ENCODE measurements at regions not wholly inside any gene's neighbourhood (a gene's known extent, or its start where the extent isn't known, plus 50 kb on each side); places are given as distances from the start of the nearest gene placed in this dataset.
"Not testable (repeated sequence)": the region's sequence is repeated elsewhere in the genome, so short reads cannot be mapped to it uniquely, and the experiment has no call there.

GRCh38 chr5:114822436-114822835, 347.3 kb downstream of the TRIM36 start:
- no peak for DNase-seq (ENCODE audit: low spot score)

GRCh38 chr5:114790403-114790792, 379.3 kb downstream of the TRIM36 start:
- no peak for DNase-seq (ENCODE audit: low spot score)

GRCh38 chr5:114789773-114790402, 379.8 kb downstream of the TRIM36 start:
- DNase-seq (ENCODE audit: low spot score), result peak; percentile 59

- peak; percentile 97 for DNase-seq (ENCODE audit: low spot score)
These were observed 386.8 kb downstream of the TRIM36 start for GRCh38 chr5:114782869-114783268.

GRCh38 chr5:114782177-114782576, 387.5 kb downstream of the TRIM36 start:
- peak; percentile 96 for DNase-seq (ENCODE audit: low spot score)

- no peak for DNase-seq (ENCODE audit: low spot score)
These were observed 389.4 kb downstream of the TRIM36 start for GRCh38 chr5:114780290-114780689.

GRCh38 chr5:114744406-114744805, 382.5 kb downstream of the KCNN2 start:
- DNase-seq (ENCODE audit: low spot score), result no peak

- no peak for DNase-seq (ENCODE audit: low spot score)
These were observed 372.4 kb downstream of the KCNN2 start for GRCh38 chr5:114734238-114734637.

- no peak for DNase-seq (ENCODE audit: low spot score)
These were observed 368.1 kb downstream of the KCNN2 start for GRCh38 chr5:114729986-114730385.

- DNase-seq (ENCODE audit: low spot score), result no peak
These were observed 365.5 kb downstream of the KCNN2 start for GRCh38 chr5:114727358-114727757.

- DNase-seq (ENCODE audit: low spot score), result no peak
These were observed 364.3 kb downstream of the KCNN2 start for GRCh38 chr5:114726131-114726530.

GRCh38 chr5:114719268-114719667, 357.4 kb downstream of the KCNN2 start:
- DNase-seq (ENCODE audit: low spot score), result no peak

GRCh38 chr5:114716955-114717354, 355.1 kb downstream of the KCNN2 start:
- no peak for DNase-seq (ENCODE audit: low spot score)

- not testable (repeated sequence) for DNase-seq (ENCODE audit: low spot score)
These were observed 342.5 kb downstream of the KCNN2 start for GRCh38 chr5:114704225-114704893.

- DNase-seq (ENCODE audit: low spot score), result no peak
These were observed 340.9 kb downstream of the KCNN2 start for GRCh38 chr5:114702731-114703130.

GRCh38 chr5:114702136-114702535, 340.3 kb downstream of the KCNN2 start:
- DNase-seq (ENCODE audit: low spot score), result no peak

GRCh38 chr5:114700823-114701222, 339.0 kb downstream of the KCNN2 start:
- DNase-seq (ENCODE audit: low spot score), result no peak

GRCh38 chr5:114695292-114695904, 333.5 kb downstream of the KCNN2 start:
- no peak for DNase-seq (ENCODE audit: low spot score)

GRCh38 chr5:114686356-114686755, 324.5 kb downstream of the KCNN2 start:
- peak; percentile 79 for DNase-seq (ENCODE audit: low spot score)

GRCh38 chr5:114678778-114679177, 316.9 kb downstream of the KCNN2 start:
- DNase-seq (ENCODE audit: low spot score), result no peak

GRCh38 chr5:114665551-114665950, 303.7 kb downstream of the KCNN2 start:
- DNase-seq (ENCODE audit: low spot score), result no peak

GRCh38 chr5:114660791-114661190, 298.9 kb downstream of the KCNN2 start:
- DNase-seq (ENCODE audit: low spot score), result no peak

- DNase-seq (ENCODE audit: low spot score), result no peak
These were observed 296.3 kb downstream of the KCNN2 start for GRCh38 chr5:114658194-114658593.

Measured in cerebellar cortex (tissue), 1 donor.